Ascending aorta (tissue), 2 donors: ENCODE measurements at regions not wholly inside any gene's neighbourhood (a gene's known extent, or its start where the extent isn't known, plus 50 kb on each side); places are given as distances from the start of the nearest gene placed in this dataset.
"Not testable (repeated sequence)": the region's sequence is repeated elsewhere in the genome, so short reads cannot be mapped to it uniquely, and the experiment has no call there.

Experiments used
- DNase-seq, 2 donors: peaks; one replicate each; pipeline ENCODE4 v3.0.0-alpha.2; 2019; ENCODE audit warnings: low spot score in 2 of 2
- H3K27ac ChIP-seq, 2 donors: fragments of 200-600 bp; sonication (generic); one replicate each; pipeline ENCODE4 v1.5.1; 2016 to 2017; ENCODE audit warnings: mild to moderate bottlenecking in 1 of 2
- H3K27me3 ChIP-seq: fragments of 200-600 bp; sonication (generic); one replicate; pipeline ENCODE4 v1.5.1; 2017
- H3K36me3 ChIP-seq, 2 donors: fragments of 200-600 bp; sonication (generic); one replicate each; pipeline ENCODE4 v1.5.1; 2016
- H3K4me1 ChIP-seq, 2 donors: fragments of 200-600 bp; sonication (generic); one replicate each; pipeline ENCODE4 v1.5.1; 2016 to 2017; ENCODE audit warnings: mild to moderate bottlenecking in 1 of 2
- H3K4me3 ChIP-seq, 2 donors: fragments of 200-600 bp; sonication (generic); one replicate each; pipeline ENCODE4 v1.5.1; 2016 to 2017; ENCODE audit warnings: mild to moderate bottlenecking in 1 of 2
- H3K9me3 ChIP-seq, 2 donors: fragments of 200-600 bp; sonication (generic); one replicate each; pipeline ENCODE4 v1.5.1; 2016
- CTCF ChIP-seq, 3 experiments: fragments of 200-600 bp in 2 of 3; fragments of 450-650 bp in 1 of 3; sonication (generic) in 2 of 3; IDR thresholded peaks; one replicate each; pipeline ENCODE4 v1.5.1; 2016 to 2019; ENCODE audit warnings: antibody characterized with exemption in 3 of 3, mild to moderate bottlenecking in 1 of 3, moderate library complexity in 1 of 3
- intact Hi-C: fragments of 100-400 bp; cut with DNase I; formaldehyde crosslinking; loops from one replicate; pipeline ENCODE4 v1.15.1; 2023

DNA sequence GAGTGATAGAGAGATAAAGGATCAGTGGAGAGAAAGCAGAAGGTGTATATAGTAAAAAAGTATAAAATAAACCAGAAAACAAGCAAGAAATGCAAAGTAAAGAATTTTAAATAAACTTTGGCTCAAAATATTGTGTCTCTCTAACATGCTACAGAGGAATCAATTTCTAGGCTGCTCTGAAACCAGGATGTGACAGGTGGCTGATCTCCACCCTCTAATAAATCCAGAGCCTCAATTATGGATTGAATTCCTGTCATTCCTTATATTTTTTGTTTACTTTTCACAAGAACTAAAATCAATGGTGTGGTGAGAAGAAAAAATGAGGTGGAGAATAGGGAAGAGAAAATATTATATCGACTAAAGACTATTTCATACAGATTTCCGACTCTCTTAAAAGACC lies 965.1 kb upstream of the SEMA6A start:
- no peak overlapping the region for H3K4me3 ChIP-seq
- no peaks in the 10 kb centered on the region for H3K9me3 ChIP-seq
- H3K4me1 ChIP-seq, result no peaks in the 10 kb centered on the region
- no peak overlapping the region for H3K27ac ChIP-seq
- intact Hi-C loops, result no loop called here
- H3K27me3 ChIP-seq, result no peaks in the 10 kb centered on the region
- H3K36me3 ChIP-seq, result no peaks in the 10 kb centered on the region
- no peak for DNase-seq
- TF ChIP-seq CTCF (IDR thresholded peaks at IDR 0.05), result no peak

DNA sequence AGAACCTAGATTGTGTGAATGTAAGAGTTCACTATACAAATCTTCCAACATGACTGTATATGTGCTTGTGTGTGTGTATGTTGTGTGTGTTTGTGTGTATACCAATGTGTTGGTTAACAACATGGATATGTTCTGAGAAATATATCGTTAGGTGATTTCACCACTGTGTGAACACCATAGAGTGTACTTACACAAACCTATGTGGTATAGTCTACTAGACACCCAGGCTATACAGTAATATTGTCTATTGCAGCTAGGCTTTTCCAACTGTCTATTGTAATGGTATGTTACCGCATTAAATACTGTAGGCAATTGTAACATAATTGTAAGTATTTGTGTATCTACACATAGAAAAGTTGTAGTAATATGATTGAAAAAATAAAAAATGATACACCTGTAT lies 959.2 kb upstream of the SEMA6A start:
- H3K36me3 ChIP-seq, result no peaks in the 10 kb centered on the region
- TF ChIP-seq CTCF (IDR thresholded peaks at IDR 0.05), result no peak
- H3K27ac ChIP-seq, result no peak overlapping the region
- no peaks in the 10 kb centered on the region for H3K9me3 ChIP-seq
- no peaks in the 10 kb centered on the region for H3K27me3 ChIP-seq
- H3K4me3 ChIP-seq, result no peak overlapping the region
- no peak for DNase-seq
- intact Hi-C loops, result no loop called here
- H3K4me1 ChIP-seq, result no peaks in the 10 kb centered on the region

GRCh38 chr5:117533051-117533670 lies 958.5 kb upstream of the SEMA6A start:
- H3K4me1 ChIP-seq, H3K9me3 ChIP-seq, H3K4me3 ChIP-seq, H3K27ac ChIP-seq, intact Hi-C loops, H3K27me3 ChIP-seq, H3K36me3 ChIP-seq, DNase-seq: not testable (repeated sequence)

- Histone ChIP-seq H3K36me3 (no peaks in the 10 kb centered on the region), H3K27me3 (no peaks in the 10 kb centered on the region), H3K27ac (no peak overlapping the region), H3K4me3 (no peak overlapping the region), H3K9me3 (no peaks in the 10 kb centered on the region), H3K4me1 (no peaks in the 10 kb centered on the region)
- no peak for DNase-seq
- no peak for TF ChIP-seq CTCF (IDR thresholded peaks at IDR 0.05)
- intact Hi-C loops, result no loop called here
These were observed 945.4 kb upstream of the SEMA6A start for GRCh38 chr5:117519957-117520500.

GRCh38 chr5:117504305-117504704 lies 929.7 kb upstream of the SEMA6A start:
- H3K4me1 ChIP-seq, result no peaks in the 10 kb centered on the region
- no peak for TF ChIP-seq CTCF (IDR thresholded peaks at IDR 0.05)
- H3K36me3 ChIP-seq, result no peaks in the 10 kb centered on the region
- DNase-seq, result no peak
- no peak overlapping the region for H3K4me3 ChIP-seq
- no peak overlapping the region for H3K27ac ChIP-seq
- H3K9me3 ChIP-seq, result no peaks in the 10 kb centered on the region
- H3K27me3 ChIP-seq, result no peaks in the 10 kb centered on the region
- intact Hi-C loops, result no loop called here

- Histone ChIP-seq H3K4me3 (no peak overlapping the region), H3K36me3 (no peaks in the 10 kb centered on the region), H3K9me3 (no peaks in the 10 kb centered on the region), H3K27me3 (no peaks in the 10 kb centered on the region), H3K4me1 (no peaks in the 10 kb centered on the region), H3K27ac (no peak overlapping the region)
- no peak for TF ChIP-seq CTCF (IDR thresholded peaks at IDR 0.05)
- DNase-seq, result no peak
- intact Hi-C loops, result no loop called here
These were observed 923.0 kb upstream of the SEMA6A start for GRCh38 chr5:117497601-117498000.
